ENCODE measurements at regions not wholly inside any gene's neighbourhood (a gene's known extent, or its start where the extent isn't known, plus 50 kb on each side); places are given as distances from the start of the nearest gene placed in this dataset.
"Not testable (repeated sequence)": the region's sequence is repeated elsewhere in the genome, so short reads cannot be mapped to it uniquely, and the experiment has no call there.

- DNase-seq = no peak
Observed at GRCh38 chr12:89787763-89788162, 79.1 kb upstream of the ATP2B1 start.

DNA sequence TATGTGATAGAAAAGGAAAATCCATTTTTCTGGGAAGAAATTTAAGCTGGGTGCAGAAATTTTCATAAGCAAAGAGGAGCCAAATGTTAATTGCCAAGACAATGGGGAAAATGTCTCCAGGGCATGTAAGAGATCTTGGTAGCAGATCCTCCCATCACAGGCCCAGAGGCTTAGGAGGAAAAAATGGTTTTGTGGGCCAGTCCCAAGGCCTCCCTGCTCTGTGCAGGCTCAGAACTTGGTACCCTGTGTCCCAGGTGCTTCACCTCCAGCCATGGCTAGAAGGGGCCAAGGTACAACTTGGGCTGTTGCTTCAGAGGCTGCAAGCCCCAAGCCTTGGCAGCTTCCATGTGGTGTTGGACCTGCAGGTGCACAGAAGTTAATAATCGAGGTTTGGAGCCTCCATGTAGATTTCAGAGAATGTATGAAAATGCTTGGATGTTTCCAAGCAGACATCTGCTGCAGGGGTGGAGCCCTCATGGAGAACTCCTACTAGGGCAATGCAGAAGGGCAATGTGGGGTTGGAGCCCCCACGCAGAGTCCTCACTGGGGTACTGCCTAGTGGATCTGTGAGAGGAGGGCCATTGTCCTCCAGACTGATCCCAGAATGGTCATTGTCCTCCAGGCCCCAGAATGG, 77.7 kb upstream of the ATP2B1 start:
- DNase-seq = no peak

GRCh38 chr12:89783359-89784060, 74.9 kb upstream of the ATP2B1 start:
- no peak for DNase-seq

- no peak for DNase-seq
Observed at GRCh38 chr12:89782807-89783206, 74.2 kb upstream of the ATP2B1 start.

- DNase-seq = no peak
Observed at GRCh38 chr12:89781946-89782550, 73.4 kb upstream of the ATP2B1 start.

- DNase-seq = no peak
Observed at GRCh38 chr12:89781156-89781555, 72.5 kb upstream of the ATP2B1 start.

- no peak for DNase-seq
Observed at GRCh38 chr12:89779090-89779489, 70.5 kb upstream of the ATP2B1 start.

GRCh38 chr12:89777733-89778379, 69.2 kb upstream of the ATP2B1 start:
- no peak for DNase-seq

GRCh38 chr12:89775986-89776365, 67.3 kb upstream of the ATP2B1 start:
- DNase-seq = no peak

GRCh38 chr12:89775063-89775985, 66.7 kb upstream of the ATP2B1 start:
- DNase-seq = peak; percentile 13 to 27

DNA sequence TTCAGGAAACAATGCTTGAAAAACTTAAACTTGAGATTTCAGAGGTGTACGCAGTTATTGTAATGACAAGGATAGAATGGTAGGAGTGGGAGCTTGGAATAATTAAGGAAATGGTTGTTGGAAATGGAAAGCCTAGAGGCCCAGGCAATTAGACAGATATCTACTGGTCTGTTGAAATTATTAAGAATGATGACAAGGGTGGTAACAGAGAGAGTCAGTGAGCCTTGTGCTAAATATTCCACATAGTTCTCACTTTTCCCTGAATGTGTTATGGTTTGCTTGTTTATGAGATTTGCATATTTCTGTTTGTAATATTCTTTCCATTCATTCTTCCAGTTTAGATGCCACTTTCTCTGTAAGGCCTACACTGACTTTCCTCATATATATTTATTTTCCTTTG, 66.0 kb upstream of the ATP2B1 start:
- peak in 1 of 2 experiments; percentile 11 for DNase-seq

- no peak for DNase-seq
Observed at GRCh38 chr12:89770391-89770790, 61.8 kb upstream of the ATP2B1 start.

GRCh38 chr12:89769483-89769818, 60.8 kb upstream of the ATP2B1 start:
- no peak for DNase-seq

- no peak for DNase-seq
Observed at GRCh38 chr12:89768586-89769482, 60.2 kb upstream of the ATP2B1 start.

- DNase-seq = no peak
Observed at GRCh38 chr12:89765959-89766824, 57.6 kb upstream of the ATP2B1 start.

GRCh38 chr12:89764164-89764563, 55.5 kb upstream of the ATP2B1 start:
- DNase-seq = not testable (repeated sequence)

- DNase-seq = no peak
Observed at GRCh38 chr12:89762498-89763170, 54.0 kb upstream of the ATP2B1 start.

- no peak for DNase-seq
Observed at GRCh38 chr12:89760783-89761182, 52.1 kb upstream of the ATP2B1 start.
